ENCODE measurements at regions not wholly inside any gene's neighbourhood (a gene's known extent, or its start where the extent isn't known, plus 50 kb on each side); places are given as distances from the start of the nearest gene placed in this dataset.

DNA sequence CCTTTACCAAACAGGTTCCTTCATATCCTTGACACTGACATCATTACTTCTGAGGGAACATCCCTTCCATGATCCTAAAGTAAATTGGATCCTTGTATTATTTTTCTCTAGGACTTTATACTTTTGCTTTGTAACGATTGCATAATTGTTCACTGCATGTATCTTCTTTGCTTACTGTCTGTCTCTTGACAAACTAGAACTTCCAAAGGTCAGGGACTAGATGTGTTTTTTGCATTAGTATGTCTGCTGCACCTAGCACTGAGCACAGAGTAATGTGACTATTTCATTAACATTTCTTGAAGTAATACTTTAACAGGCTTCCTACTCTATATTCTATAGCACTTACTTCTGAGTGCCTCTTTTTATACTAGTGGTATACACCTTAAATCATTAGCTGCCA lies 976.6 kb upstream of the SORCS1 start:
- no peak overlapping the region for H3K27ac ChIP-seq (ENCODE audit: poor library complexity, severe bottlenecking)
- H3K4me1 ChIP-seq (ENCODE audit: insufficient read depth, poor library complexity, severe bottlenecking), result no peaks in the 10 kb centered on the region
- no peak overlapping the region for H3K4me3 ChIP-seq (ENCODE audit: severe bottlenecking)
- H3K9me3 ChIP-seq (ENCODE audit: severe bottlenecking), result no peaks in the 10 kb centered on the region
- no peak for TF ChIP-seq CTCF (IDR thresholded peaks at IDR 0.05; ENCODE audit: poor library complexity, severe bottlenecking)
- no peaks in the 10 kb centered on the region for H3K27me3 ChIP-seq (ENCODE audit: insufficient read depth, poor library complexity, severe bottlenecking)
- H3K36me3 ChIP-seq (ENCODE audit: low read depth), result no peaks in the 10 kb centered on the region
- no peak for ATAC-seq (ENCODE audit: low read depth)
- no peak for DNase-seq (ENCODE audit: low spot score)

GRCh38 chr10:108132303-108132702 lies 967.8 kb upstream of the SORCS1 start:
- no peaks in the 10 kb centered on the region for H3K4me1 ChIP-seq (ENCODE audit: insufficient read depth, poor library complexity, severe bottlenecking)
- H3K36me3 ChIP-seq (ENCODE audit: low read depth), result no peaks in the 10 kb centered on the region
- DNase-seq (ENCODE audit: low spot score) (no peak), ATAC-seq (ENCODE audit: low read depth) (0 out of 3 replicates have a peak, but pooled peaks have one; percentile 17)
- no peak overlapping the region for H3K4me3 ChIP-seq (ENCODE audit: severe bottlenecking)
- H3K9me3 ChIP-seq (ENCODE audit: severe bottlenecking), result no peaks in the 10 kb centered on the region
- H3K27ac ChIP-seq (ENCODE audit: poor library complexity, severe bottlenecking), result no peak overlapping the region
- TF ChIP-seq CTCF (IDR thresholded peaks at IDR 0.05; ENCODE audit: poor library complexity, severe bottlenecking), result no peak
- H3K27me3 ChIP-seq (ENCODE audit: insufficient read depth, poor library complexity, severe bottlenecking), result no peaks in the 10 kb centered on the region

DNA sequence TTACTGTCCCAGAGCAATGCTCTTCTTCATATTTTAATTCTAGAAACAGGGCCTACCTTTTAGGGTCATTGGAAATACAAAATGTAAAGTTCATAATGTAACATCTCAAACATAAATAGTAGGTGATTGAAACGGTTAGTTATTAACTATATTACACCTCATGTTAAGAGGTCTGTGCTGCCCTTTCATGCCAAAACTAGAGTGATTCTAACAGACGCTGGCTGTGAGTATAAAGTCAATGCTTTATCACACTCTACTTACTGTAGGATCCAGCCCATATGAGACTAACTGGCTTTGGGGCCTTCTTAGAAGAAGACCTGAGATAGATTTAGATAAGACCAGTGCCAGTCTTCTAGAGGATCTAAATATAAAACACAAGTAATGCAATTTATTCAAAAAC lies 966.1 kb upstream of the SORCS1 start:
- no peak for ATAC-seq (ENCODE audit: low read depth)

GRCh38 chr10:108112218-108112617 lies 947.7 kb upstream of the SORCS1 start:
- no peak overlapping the region for H3K4me3 ChIP-seq (ENCODE audit: severe bottlenecking)
- no peaks in the 10 kb centered on the region for H3K4me1 ChIP-seq (ENCODE audit: insufficient read depth, poor library complexity, severe bottlenecking)
- no peak overlapping the region for H3K27ac ChIP-seq (ENCODE audit: poor library complexity, severe bottlenecking)
- H3K27me3 ChIP-seq (ENCODE audit: insufficient read depth, poor library complexity, severe bottlenecking), result no peaks in the 10 kb centered on the region
- H3K9me3 ChIP-seq (ENCODE audit: severe bottlenecking), result no peaks in the 10 kb centered on the region
- H3K36me3 ChIP-seq (ENCODE audit: low read depth), result no peaks in the 10 kb centered on the region
- DNase-seq (ENCODE audit: low spot score) (no peak), ATAC-seq (ENCODE audit: low read depth) (no peak)
- TF ChIP-seq CTCF (IDR thresholded peaks at IDR 0.05; ENCODE audit: poor library complexity, severe bottlenecking), result peak; percentile 22

More for the DNA sequence above, 966.1 kb upstream of the SORCS1 start:
- no peaks in the 10 kb centered on the region for H3K4me1 ChIP-seq (ENCODE audit: insufficient read depth, poor library complexity, severe bottlenecking)
- TF ChIP-seq CTCF (IDR thresholded peaks at IDR 0.05; ENCODE audit: poor library complexity, severe bottlenecking), result no peak
- DNase-seq (ENCODE audit: low spot score), result no peak
- no peaks in the 10 kb centered on the region for H3K36me3 ChIP-seq (ENCODE audit: low read depth)
- no peak overlapping the region for H3K4me3 ChIP-seq (ENCODE audit: severe bottlenecking)
- no peaks in the 10 kb centered on the region for H3K27me3 ChIP-seq (ENCODE audit: insufficient read depth, poor library complexity, severe bottlenecking)
- no peaks in the 10 kb centered on the region for H3K9me3 ChIP-seq (ENCODE audit: severe bottlenecking)
- H3K27ac ChIP-seq (ENCODE audit: poor library complexity, severe bottlenecking), result no peak overlapping the region

- Histone ChIP-seq H3K27ac (ENCODE audit: poor library complexity, severe bottlenecking) (no peak overlapping the region), H3K27me3 (ENCODE audit: insufficient read depth, poor library complexity, severe bottlenecking) (peaks cover 3% of the 10 kb centered on the region), H3K36me3 (ENCODE audit: low read depth) (no peaks in the 10 kb centered on the region), H3K9me3 (ENCODE audit: severe bottlenecking) (peaks cover 2% of the 10 kb centered on the region), H3K4me3 (ENCODE audit: severe bottlenecking) (no peak overlapping the region), H3K4me1 (ENCODE audit: insufficient read depth, poor library complexity, severe bottlenecking) (no peaks in the 10 kb centered on the region)
- DNase-seq (ENCODE audit: low spot score), result no peak
- no peak for ATAC-seq (ENCODE audit: low read depth)
- TF ChIP-seq CTCF (IDR thresholded peaks at IDR 0.05; ENCODE audit: poor library complexity, severe bottlenecking), result no peak
Measured at GRCh38 chr10:108104551-108105156, 940.1 kb upstream of the SORCS1 start.
